ENCODE measurements at regions not wholly inside any gene's neighbourhood (a gene's known extent, or its start where the extent isn't known, plus 50 kb on each side); places are given as distances from the start of the nearest gene placed in this dataset.

GRCh38 chr15:70320482-70320881, 222.8 kb upstream of the TLE3 start:
- no peaks in the 10 kb centered on the region for H3K27me3 ChIP-seq
- intact Hi-C loops (cut with DNase I; ENCODE audit: low total_unique reads) = no loop called here
- no peak overlapping the region for H3K4me3 ChIP-seq
- 5 to 12% (median 10%) methylated on average over 2 of the region's 2 CpGs for WGBS, 5 donors
- no peaks in the 10 kb centered on the region for H3K9me3 ChIP-seq
- H3K4me1 ChIP-seq = peaks cover 56 to 69% (median 68%) of the 10 kb centered on the region in 4 donors
- TF ChIP-seq POLR2AphosphoS5 (IDR thresholded peaks at IDR 0.05) = peak in 1 of 3 donors; percentile 6
- no peak for TF ChIP-seq POLR2A (IDR thresholded peaks at IDR 0.05)
- H3K36me3 ChIP-seq = no peaks in the 10 kb centered on the region
- H3K27ac ChIP-seq = peak overlapping the region; percentile 48 to 82 (median 67)
- DNase-seq = peak; percentile 51 to 54

- Histone ChIP-seq H3K27ac (peak overlapping the region in 4 of 5 donors; percentile 63 to 82 (median 74)), H3K36me3 (no peaks in the 10 kb centered on the region), H3K4me1 (peaks cover 56 to 67% (median 67%) of the 10 kb centered on the region in 4 donors), H3K9me3 (no peaks in the 10 kb centered on the region), H3K27me3 (no peaks in the 10 kb centered on the region), H3K4me3 (no peak overlapping the region)
- DNase-seq = no peak
- 48 to 68% (median 51%) methylated on average over 3 of the region's 3 CpGs for WGBS, 5 donors
- intact Hi-C loops (cut with DNase I; ENCODE audit: low total_unique reads) = no loop called here
- TF ChIP-seq CTCF (IDR thresholded peaks at IDR 0.05) = no peak
- TF ChIP-seq EP300 (IDR thresholded peaks at IDR 0.05) = no peak
- TF ChIP-seq POLR2AphosphoS5 (IDR thresholded peaks at IDR 0.05) = no peak
- no peak for TF ChIP-seq POLR2A (IDR thresholded peaks at IDR 0.05)
Measured at GRCh38 chr15:70320077-70320476, 222.4 kb upstream of the TLE3 start.

- 73 to 83% (median 77%) methylated on average over 4 of the region's 4 CpGs for WGBS, 5 donors
- Histone ChIP-seq H3K4me3 (no peak overlapping the region), H3K27ac (peak overlapping the region in 3 of 5 donors; percentile 67 to 82 (median 80)), H3K36me3 (no peaks in the 10 kb centered on the region), H3K9me3 (no peaks in the 10 kb centered on the region), H3K27me3 (no peaks in the 10 kb centered on the region), H3K4me1 (peaks cover 50 to 61% (median 61%) of the 10 kb centered on the region in 4 donors)
- intact Hi-C loops (cut with DNase I; ENCODE audit: low total_unique reads) = no loop called here
- TF ChIP-seq POLR2AphosphoS5 (IDR thresholded peaks at IDR 0.05) (no peak), POLR2A (IDR thresholded peaks at IDR 0.05) (no peak), CTCF (IDR thresholded peaks at IDR 0.05) (no peak), EP300 (IDR thresholded peaks at IDR 0.05) (no peak)
- DNase-seq = no peak
Measured at GRCh38 chr15:70319466-70319865, 221.7 kb upstream of the TLE3 start.

GRCh38 chr15:70318594-70319465, 221.1 kb upstream of the TLE3 start:
- WGBS, 5 donors = 63 to 70% (median 69%) methylated on average over 11 of the region's 11 CpGs
- no peaks in the 10 kb centered on the region for H3K36me3 ChIP-seq
- H3K4me3 ChIP-seq = no peak overlapping the region
- peak in 1 of 2 donors; percentile 77 for DNase-seq
- peak overlapping the region in 3 of 5 donors; percentile 67 to 82 (median 80) for H3K27ac ChIP-seq
- intact Hi-C loops (cut with DNase I; ENCODE audit: low total_unique reads) = no loop called here
- peaks cover 44 to 55% (median 54%) of the 10 kb centered on the region in 4 donors for H3K4me1 ChIP-seq
- H3K27me3 ChIP-seq = no peaks in the 10 kb centered on the region
- no peaks in the 10 kb centered on the region for H3K9me3 ChIP-seq
- TF ChIP-seq POLR2AphosphoS5 (IDR thresholded peaks at IDR 0.05) (peak in 2 of 3 donors; percentile 12 to 48), EP300 (IDR thresholded peaks at IDR 0.05) (no peak)

- no peak for DNase-seq
- Histone ChIP-seq H3K4me3 (no peak overlapping the region), H3K4me1 (peaks cover 17 to 31% (median 28%) of the 10 kb centered on the region in 4 donors), H3K9me3 (no peaks in the 10 kb centered on the region), H3K36me3 (no peaks in the 10 kb centered on the region), H3K27me3 (no peaks in the 10 kb centered on the region), H3K27ac (no peak overlapping the region)
- TF ChIP-seq POLR2AphosphoS5 (IDR thresholded peaks at IDR 0.05) (no peak), EP300 (IDR thresholded peaks at IDR 0.05) (no peak), CTCF (IDR thresholded peaks at IDR 0.05) (no peak), POLR2A (IDR thresholded peaks at IDR 0.05) (no peak)
- intact Hi-C loops (cut with DNase I; ENCODE audit: low total_unique reads) = no loop called here
- WGBS, 5 donors = 84 to 98% (median 95%) methylated on average over 8 of the region's 8 CpGs
Measured at GRCh38 chr15:70316059-70316600, 218.4 kb upstream of the TLE3 start.

Data from stomach (tissue), 8 donors.